Type B pancreatic cell (in vitro differentiated cells): ENCODE measurements at regions not wholly inside any gene's neighbourhood (a gene's known extent, or its start where the extent isn't known, plus 50 kb on each side); places are given as distances from the start of the nearest gene placed in this dataset.
"Not testable (repeated sequence)": the region's sequence is repeated elsewhere in the genome, so short reads cannot be mapped to it uniquely, and the experiment has no call there.

Source experiments
- DNase-seq: peaks from one replicate; pipeline ENCODE4 v3.0.0; 2021; ENCODE audit warnings: mixed read lengths; ENCODE audit not compliant: unreplicated experiment; ENCODE audit errors: extremely low spot score
- H3K27ac Mint-ChIP-seq: 2 replicates; pipeline ENCODE4 v1.8.0; 2021; ENCODE audit warnings: mild to moderate bottlenecking, mixed read lengths
- H3K27me3 Mint-ChIP-seq: 2 replicates; pipeline ENCODE4 v1.8.0; 2021; ENCODE audit warnings: mixed read lengths
- H3K36me3 Mint-ChIP-seq: 2 replicates; pipeline ENCODE4 v1.8.0; 2021; ENCODE audit warnings: mixed read lengths
- H3K4me1 Mint-ChIP-seq: one replicate; pipeline ENCODE4 v1.8.0; 2021; ENCODE audit warnings: mixed read lengths; ENCODE audit not compliant: unreplicated experiment
- H3K4me3 Mint-ChIP-seq: 2 replicates; pipeline ENCODE4 v1.8.0; 2021; ENCODE audit warnings: mild to moderate bottlenecking, mixed read lengths
- H3K9me3 Mint-ChIP-seq: 2 replicates; pipeline ENCODE4 v1.8.0; 2021; ENCODE audit warnings: mixed read lengths
- CTCF ChIP-seq: fragments of 200-600 bp; sonication (generic); conservative IDR thresholded peaks from 2 replicates; pipeline ENCODE4 v1.5.0; 2021; ENCODE audit warnings: antibody characterized with exemption, mild to moderate bottlenecking

GRCh38 chr9:85081963-85082362, 412.4 kb downstream of the NTRK2 start:
- H3K4me3 Mint-ChIP-seq: no peak overlapping the region
- no peak for DNase-seq
- no peaks in the 10 kb centered on the region for H3K36me3 Mint-ChIP-seq
- H3K9me3 Mint-ChIP-seq: peaks cover 7% of the 10 kb centered on the region
- no peak for TF ChIP-seq CTCF
- no peaks in the 10 kb centered on the region for H3K27me3 Mint-ChIP-seq
- H3K27ac Mint-ChIP-seq: no peak overlapping the region
- H3K4me1 Mint-ChIP-seq: peaks cover 7% of the 10 kb centered on the region

GRCh38 chr9:85079349-85079748, 409.8 kb downstream of the NTRK2 start:
- H3K27me3 Mint-ChIP-seq: no peaks in the 10 kb centered on the region
- H3K36me3 Mint-ChIP-seq: no peaks in the 10 kb centered on the region
- no peak overlapping the region for H3K27ac Mint-ChIP-seq
- H3K4me1 Mint-ChIP-seq: peaks cover 7% of the 10 kb centered on the region
- H3K4me3 Mint-ChIP-seq: no peak overlapping the region
- no peak for TF ChIP-seq CTCF
- H3K9me3 Mint-ChIP-seq: peaks cover 7% of the 10 kb centered on the region
- DNase-seq: no peak

GRCh38 chr9:85077944-85078343, 408.4 kb downstream of the NTRK2 start:
- DNase-seq: no peak
- no peaks in the 10 kb centered on the region for H3K36me3 Mint-ChIP-seq
- H3K9me3 Mint-ChIP-seq: peaks cover 7% of the 10 kb centered on the region
- no peaks in the 10 kb centered on the region for H3K27me3 Mint-ChIP-seq
- no peak overlapping the region for H3K27ac Mint-ChIP-seq
- no peak overlapping the region for H3K4me3 Mint-ChIP-seq
- no peak for TF ChIP-seq CTCF
- H3K4me1 Mint-ChIP-seq: peaks cover 7% of the 10 kb centered on the region

GRCh38 chr9:85077146-85077545, 407.6 kb downstream of the NTRK2 start:
- H3K4me1 Mint-ChIP-seq, H3K36me3 Mint-ChIP-seq, H3K27me3 Mint-ChIP-seq, H3K9me3 Mint-ChIP-seq, H3K4me3 Mint-ChIP-seq, H3K27ac Mint-ChIP-seq, DNase-seq: not testable (repeated sequence)
